A549 (cell line): ENCODE measurements at regions not wholly inside any gene's neighbourhood (a gene's known extent, or its start where the extent isn't known, plus 50 kb on each side); places are given as distances from the start of the nearest gene placed in this dataset.

Experiments used
- ATAC-seq, 2 experiments: fragments of 200-7000 bp in 1 of 2; fragments of >200 bp in 1 of 2; cut with Nextera tagmentation in 1 of 2; cut with Tn5 transposase in 1 of 2; 3 replicates each; pipeline versions ENCODE4 v1.8.0 to v1.9.1; 2018 to 2020; ENCODE audit warnings: mild to moderate bottlenecking in 1 of 2, moderate library complexity in 1 of 2
- CTCF ChIA-PET: fragments of 300-600 bp; sonication (Branson Sonifier 250); formaldehyde crosslinking; extraction: SDS; loops from one replicate; lab custom pipeline; 2021; ENCODE audit warnings: antibody characterized with exemption, inconsistent platforms; lab: Yijun Ruan, JAX
- POLR2A ChIA-PET: fragments of 350-600 bp; formaldehyde crosslinking; extraction: SDS; loops from one replicate; lab custom pipeline; 2021; ENCODE audit warnings: antibody characterized with exemption, inconsistent platforms; lab: Yijun Ruan, JAX
- DNase-seq, 2 experiments: peaks; one replicate each; pipeline versions ENCODE4 v3.0.0 to v3.0.0-alpha.2; 2011 to 2016; ENCODE audit warnings: low read depth in 1 of 2, low spot score in 1 of 2
- FAIRE-seq: peaks from 2 replicates; lab custom pipeline; 2011; peaks lifted over from hg19 to GRCh38; lab: Jason Lieb, UNC
- H3K27ac ChIP-seq, 2 experiments: fragments of >200 bp; sonication (Bioruptor Twin); formaldehyde crosslinking; 3 replicates each; pipeline ENCODE4 v1.5.1; 2016 to 2017
- H3K4me1 ChIP-seq: fragments of >200 bp; sonication (Bioruptor Twin); formaldehyde crosslinking; 3 replicates; pipeline ENCODE4 v1.6.1; 2016
- H3K4me2 ChIP-seq: fragments of >200 bp; sonication (Bioruptor Twin); formaldehyde crosslinking; 3 replicates; pipeline ENCODE4 v1.6.1; 2016
- H3K4me3 ChIP-seq: fragments of >200 bp; sonication (Bioruptor Twin); formaldehyde crosslinking; 3 replicates; pipeline ENCODE4 v1.5.1; 2016
- H3K9me3 ChIP-seq: fragments of >200 bp; sonication (Bioruptor Twin); formaldehyde crosslinking; 3 replicates; pipeline ENCODE4 v1.6.1; 2016
- CTCF ChIP-seq: fragments of >200 bp; sonication (Bioruptor Twin); formaldehyde crosslinking; IDR thresholded peaks from 3 replicates; pipeline ENCODE4 v1.5.1; 2016
- EHF ChIP-seq: fragments of 250-450 bp; sonication (Bioruptor Pico); IDR thresholded peaks from 2 replicates; pipeline ENCODE4 v1.5.0; 2020; ENCODE audit warnings: mild to moderate bottlenecking
- ELK1 ChIP-seq: fragments of 150-350 bp; IDR thresholded peaks from 2 replicates; pipeline ENCODE4 v1.6.1; 2014; ENCODE audit warnings: low read depth, mild to moderate bottlenecking, low read length
- ESRRA ChIP-seq: fragments of 150-350 bp; IDR thresholded peaks from 2 replicates; pipeline ENCODE4 v1.6.1; 2014; ENCODE audit warnings: mild to moderate bottlenecking, low read length, borderline replicate concordance
- FOSL2 ChIP-seq, 2 experiments: fragments of 450-650 bp in 1 of 2; fragments of >200 bp in 1 of 2; sonication (Bioruptor Twin) in 1 of 2; formaldehyde crosslinking; IDR thresholded peaks; 2 replicates each; pipeline versions ENCODE4 v1.5.0 to v1.6.1; 2016 to 2020; ENCODE audit warnings: mild to moderate bottlenecking in 1 of 2, moderate library complexity in 1 of 2
- HES2 ChIP-seq: fragments of >200 bp; sonication (Bioruptor Twin); formaldehyde crosslinking; IDR thresholded peaks from 2 replicates; pipeline ENCODE4 v1.6.1; 2016
- HOXA7 ChIP-seq: fragments of 250-450 bp; sonication (Bioruptor Pico); IDR thresholded peaks from 2 replicates; pipeline ENCODE4 v1.5.0; 2020; ENCODE audit warnings: mild to moderate bottlenecking, moderate library complexity
- HOXB13 ChIP-seq: fragments of 250-450 bp; sonication (Bioruptor Pico); IDR thresholded peaks from 2 replicates; pipeline ENCODE4 v1.5.0; 2020; ENCODE audit warnings: low read depth, mild to moderate bottlenecking, moderate library complexity
- JUN ChIP-seq, 2 experiments: fragments of >200 bp; sonication (Bioruptor Twin); formaldehyde crosslinking; IDR thresholded peaks; 2 replicates in 1 of 2; 3 replicates in 1 of 2; pipeline ENCODE4 v1.6.1; 2016 to 2017
- JUNB ChIP-seq: fragments of >200 bp; sonication (Bioruptor Twin); formaldehyde crosslinking; IDR thresholded peaks from 2 replicates; pipeline ENCODE4 v1.6.1; 2016
- KDM1A ChIP-seq: fragments of 200-600 bp; sonication (generic); IDR thresholded peaks from 2 replicates; pipeline ENCODE4 v1.6.1; 2016; ENCODE audit warnings: low read depth, mild to moderate bottlenecking
- KDM5A ChIP-seq: fragments of 200-600 bp; sonication (generic); IDR thresholded peaks from 2 replicates; pipeline ENCODE4 v1.6.1; 2016; ENCODE audit warnings: antibody characterized with exemption, mild to moderate bottlenecking
- MAFK ChIP-seq: fragments of 450-650 bp; IDR thresholded peaks from 2 replicates; pipeline ENCODE4 v1.6.1; 2014; ENCODE audit not compliant: partially characterized antibody
- MAZ ChIP-seq: fragments of 150-350 bp; IDR thresholded peaks from 2 replicates; pipeline ENCODE4 v1.6.1; 2014; ENCODE audit warnings: antibody characterized with exemption, low read depth, low read length, borderline replicate concordance
- NPAS2 ChIP-seq: fragments of 250-450 bp; sonication (Bioruptor Pico); IDR thresholded peaks from 2 replicates; pipeline ENCODE4 v1.8.0; 2022; ENCODE audit warnings: mild to moderate bottlenecking, moderate library complexity, borderline replicate concordance
- NR3C1 ChIP-seq: fragments of >200 bp; sonication (Bioruptor Twin); formaldehyde crosslinking; IDR thresholded peaks from 3 replicates; pipeline ENCODE4 v1.6.1; 2017
- PBX3 ChIP-seq: IDR thresholded peaks from 2 replicates; pipeline ENCODE4 v1.6.1; 2012
- PHF8 ChIP-seq: fragments of 200-600 bp; sonication (generic); IDR thresholded peaks from 2 replicates; pipeline ENCODE4 v1.6.1; 2016; ENCODE audit warnings: low read depth, mild to moderate bottlenecking, antibody characterized with exemption, moderate library complexity, borderline replicate concordance
- POLR2A ChIP-seq: IDR thresholded peaks from 2 replicates; pipeline ENCODE4 v1.6.1; 2012; ENCODE audit warnings: mild to moderate bottlenecking, low read length
- POLR2AphosphoS2 ChIP-seq: conservative IDR thresholded peaks from 2 replicates; pipeline ENCODE4 v1.6.1; 2012; ENCODE audit warnings: low read length, improper control_type of control experiment, inconsistent platforms
- RAD21 ChIP-seq, 2 experiments: fragments of >200 bp in 1 of 2; sonication (Bioruptor Twin) in 1 of 2; formaldehyde crosslinking in 1 of 2; IDR thresholded peaks in 1 of 2; conservative IDR thresholded peaks in 1 of 2; 2 replicates in 1 of 2; 3 replicates in 1 of 2; pipeline ENCODE4 v1.6.1; 2012 to 2018; ENCODE audit warnings: inconsistent platforms in 1 of 2
- RARB ChIP-seq: fragments of 250-450 bp; sonication (Bioruptor Pico); IDR thresholded peaks from 2 replicates; pipeline ENCODE4 v1.8.0; 2021; ENCODE audit warnings: mild to moderate bottlenecking, moderate library complexity
- RFX5 ChIP-seq: fragments of 450-650 bp; IDR thresholded peaks from 2 replicates; pipeline ENCODE4 v1.7.1; 2014; ENCODE audit warnings: antibody characterized with exemption, mild to moderate bottlenecking, moderate library complexity
- SMC3 ChIP-seq: fragments of >200 bp; sonication (Bioruptor Twin); formaldehyde crosslinking; IDR thresholded peaks from 3 replicates; pipeline ENCODE4 v1.6.1; 2018; ENCODE audit warnings: inconsistent platforms
- TP53 ChIP-seq: fragments of 250-450 bp; sonication (Bioruptor Pico); IDR thresholded peaks from 2 replicates; pipeline ENCODE4 v1.5.0; 2021; ENCODE audit warnings: mild to moderate bottlenecking, moderate library complexity
- WGBS: methylation state at CpG from one replicate; pipeline ENCODE4 v1.1.6; 2017; ENCODE audit errors: missing lambda C conversion rate; 5-methylcytosine and 5-hydroxymethylcytosine counted together

- peaks cover 20% of the 10 kb centered on the region for H3K4me1 ChIP-seq
- CTCF ChIA-PET = interaction anchor here (1.4 kb wide), 2 partner anchors 10 to 115 kb away, joined by 3 to 6 read pairs; no protein-coding TSS in a partner anchor
- H3K4me2 ChIP-seq = peak overlapping the region; percentile 60
- H3K9me3 ChIP-seq = 0 out of 3 replicates have a peak, but pooled peaks cover 4% of the 10 kb centered on the region
- TF ChIP-seq RAD21 (conservative IDR thresholded peaks at IDR 0.05 in 1 of 2, IDR thresholded peaks at IDR 0.05 in 1 of 2) = no peak
- TF ChIP-seq RFX5 = no peak
- no peak for TF ChIP-seq HES2
- TF ChIP-seq CTCF = no peak
- TF ChIP-seq PHF8 = no peak
- no peak for TF ChIP-seq JUN (IDR thresholded peaks at IDR 0.05)
- TF ChIP-seq TP53 (CRISPR knock-in tag) = no peak
- TF ChIP-seq NPAS2 (CRISPR knock-in tag) = no peak
- no peak for TF ChIP-seq POLR2AphosphoS2
- TF ChIP-seq KDM5A = no peak
- no peak for TF ChIP-seq NR3C1
- TF ChIP-seq MAZ = no peak
- TF ChIP-seq HOXB13 = no peak
- no peak for TF ChIP-seq MAFK
- TF ChIP-seq JUNB = no peak
- TF ChIP-seq HOXA7 (CRISPR knock-in tag) = no peak
- no peak for TF ChIP-seq PBX3
- TF ChIP-seq FOSL2 (IDR thresholded peaks at IDR 0.05) = no peak
- no peak for TF ChIP-seq FOSL2 (CRISPR knock-in tag; IDR thresholded peaks at IDR 0.05)
- FAIRE-seq = peak; percentile 7
- H3K4me3 ChIP-seq = no peak overlapping the region
- no peak for ATAC-seq
- DNase-seq = no peak
- POLR2A ChIA-PET = interaction anchor here (2.3 kb wide), 1 partner anchor 263 kb away, joined by 8 read pairs; the partner anchor contains the start of gene NFKBIZ
- peak overlapping the region; percentile 70 to 80 for H3K27ac ChIP-seq
Observed at GRCh38 chr3:102112704-102113230, 263.5 kb downstream of the NFKBIZ start.

- Histone ChIP-seq H3K4me3 (no peak overlapping the region), H3K27ac (peak overlapping the region; percentile 70 to 80), H3K9me3 (no peaks in the 10 kb centered on the region), H3K4me2 (peak overlapping the region; percentile 60), H3K4me1 (peaks cover 20% of the 10 kb centered on the region)
- ChIA-PET CTCF (interaction anchor here (0.6 to 1.4 kb wide), 6 partner anchors 10 to 264 kb away, joined by 3 to 6 read pairs (median 3); no protein-coding TSS in a partner anchor), POLR2A (interaction anchor here (2.3 kb wide), 1 partner anchor 264 kb away, joined by 8 read pairs; the partner anchor contains the start of gene NFKBIZ)
- DNase-seq (peak; percentile 29 to 58), ATAC-seq (peak; percentile 91 to 95), FAIRE-seq (peak; percentile 92)
- WGBS = 36% methylated on average over 11 of the region's 11 CpGs
- TF ChIP-seq ESRRA = no peak
- TF ChIP-seq CTCF = no peak
- TF ChIP-seq ELK1 = no peak
- TF ChIP-seq EHF (CRISPR knock-in tag) = no peak
- TF ChIP-seq SMC3 = no peak; the same call in 1 of the 3 replicates
- no peak for TF ChIP-seq POLR2A
- peak; percentile 71; the same call in 1 of the 2 replicates for TF ChIP-seq PBX3
- no peak for TF ChIP-seq HES2
- no peak for TF ChIP-seq RFX5
- no peak for TF ChIP-seq RARB
- no peak for TF ChIP-seq KDM1A
Observed at GRCh38 chr3:102113421-102114041, 264.2 kb downstream of the NFKBIZ start.
